Activated CD4-positive, alpha-beta memory T cell treated with anti-CD3 and anti-CD28 coated beads, Interleukin-2, amount 10 ng/mL, durations not matched to agents 7 days and 5 days (primary cell): ENCODE measurements at regions not wholly inside any gene's neighbourhood (a gene's known extent, or its start where the extent isn't known, plus 50 kb on each side); places are given as distances from the start of the nearest gene placed in this dataset.

Experiments used
- CTCF ChIA-PET: fragments of 350-600 bp; sonication (Branson Sonifier 250); formaldehyde crosslinking; loops from one replicate; lab custom pipeline; 2021; ENCODE audit warnings: antibody characterized with exemption, inconsistent platforms; lab: Charles Lee
- POLR2A ChIA-PET: fragments of 350-600 bp; sonication (Branson Sonifier 250); formaldehyde crosslinking; loops from one replicate; lab custom pipeline; 2021; ENCODE audit warnings: antibody characterized with exemption; lab: Charles Lee
- DNase-seq: peaks from one replicate; pipeline ENCODE4 v3.0.0-alpha.2; 2020
- H3K27ac Mint-ChIP-seq: one replicate; pipeline ENCODE4 v1.8.0; 2021; ENCODE audit warnings: mild to moderate bottlenecking, mixed read lengths
- H3K27me3 Mint-ChIP-seq: one replicate; pipeline ENCODE4 v1.8.0; 2021; ENCODE audit warnings: mixed read lengths
- H3K36me3 Mint-ChIP-seq: one replicate; pipeline ENCODE4 v1.8.0; 2021; ENCODE audit warnings: low read depth, mixed read lengths
- H3K4me1 Mint-ChIP-seq: one replicate; pipeline ENCODE4 v1.8.0; 2021; ENCODE audit warnings: mixed read lengths
- H3K4me3 Mint-ChIP-seq: one replicate; pipeline ENCODE4 v1.8.0; 2021; ENCODE audit warnings: mild to moderate bottlenecking, mixed read lengths
- H3K9me3 Mint-ChIP-seq: one replicate; pipeline ENCODE4 v1.8.0; 2021; ENCODE audit warnings: mixed read lengths

DNA sequence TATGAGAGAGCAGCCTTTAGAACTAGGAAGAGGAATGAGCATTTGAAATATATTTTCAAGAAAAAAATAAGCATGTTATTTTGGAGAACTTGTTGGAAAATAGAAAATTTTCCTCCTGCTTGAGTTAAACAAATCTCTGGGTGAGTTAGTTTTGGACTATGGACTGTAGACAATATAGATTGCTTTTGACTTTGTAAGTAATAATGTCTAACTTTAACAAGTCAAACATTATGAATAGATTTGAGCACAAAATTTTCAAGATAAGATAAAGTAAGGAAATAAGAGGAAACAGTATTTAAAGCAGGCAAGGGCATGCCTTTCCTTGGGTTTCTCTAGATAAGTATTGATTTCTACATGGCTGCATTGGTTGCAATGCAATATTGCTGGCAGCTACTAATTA lies 360.8 kb downstream of the LMO4 start:
- H3K27ac Mint-ChIP-seq = no peak overlapping the region
- H3K4me1 Mint-ChIP-seq = no peaks in the 10 kb centered on the region
- H3K36me3 Mint-ChIP-seq = no peaks in the 10 kb centered on the region
- POLR2A ChIA-PET = no interaction called here
- DNase-seq = no peak
- H3K9me3 Mint-ChIP-seq = no peaks in the 10 kb centered on the region
- no peak overlapping the region for H3K4me3 Mint-ChIP-seq
- peaks cover 5% of the 10 kb centered on the region for H3K27me3 Mint-ChIP-seq
- CTCF ChIA-PET = no interaction called here

DNA sequence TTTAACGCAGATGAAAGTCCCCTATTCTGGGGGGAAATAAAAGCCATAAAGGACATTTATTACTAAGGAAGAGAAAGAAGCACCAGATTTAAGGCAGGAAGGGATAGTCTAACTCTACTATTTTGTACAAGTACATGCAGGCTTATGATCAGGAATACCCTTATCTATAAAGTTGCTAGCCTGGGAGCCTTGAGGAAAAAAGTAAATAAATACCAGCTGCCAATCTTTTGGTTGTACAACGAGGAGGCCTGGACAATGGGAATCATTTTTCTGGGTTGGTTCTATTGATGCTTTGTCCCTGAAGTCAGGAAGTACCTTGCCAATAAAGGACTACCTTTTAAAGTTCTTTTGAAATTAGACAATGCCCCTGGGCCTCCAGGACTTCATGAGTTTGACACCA lies 367.8 kb downstream of the LMO4 start:
- no peaks in the 10 kb centered on the region for H3K27me3 Mint-ChIP-seq
- ChIA-PET CTCF (no interaction called here), POLR2A (no interaction called here)
- no peaks in the 10 kb centered on the region for H3K4me1 Mint-ChIP-seq
- no peaks in the 10 kb centered on the region for H3K36me3 Mint-ChIP-seq
- H3K4me3 Mint-ChIP-seq = no peak overlapping the region
- DNase-seq = no peak
- H3K9me3 Mint-ChIP-seq = peaks cover 4% of the 10 kb centered on the region
- no peak overlapping the region for H3K27ac Mint-ChIP-seq

DNA sequence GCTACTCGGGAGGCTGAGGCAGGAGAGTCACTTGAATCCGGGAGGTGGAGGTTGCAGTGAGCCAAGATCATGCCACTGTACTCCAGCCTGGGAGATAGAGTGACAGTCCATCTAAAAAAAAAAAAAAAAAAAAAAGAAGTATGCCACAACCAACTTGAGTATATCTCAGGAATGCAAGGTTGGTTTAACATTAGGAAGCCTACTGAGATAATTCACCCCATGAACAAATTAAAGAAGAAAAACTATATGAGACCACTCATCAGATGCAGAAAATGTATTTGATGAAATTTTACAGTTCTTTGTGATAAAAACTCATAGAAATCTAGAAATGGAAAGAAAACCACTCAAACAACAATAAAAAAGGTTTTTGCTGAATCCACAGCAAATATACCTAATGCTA lies 373.8 kb downstream of the LMO4 start:
- Mint-ChIP-seq H3K27me3 (no peaks in the 10 kb centered on the region), H3K4me3 (no peak overlapping the region), H3K9me3 (peaks cover 7% of the 10 kb centered on the region), H3K4me1 (no peaks in the 10 kb centered on the region), H3K27ac (no peak overlapping the region), H3K36me3 (no peaks in the 10 kb centered on the region)
- CTCF ChIA-PET = no interaction called here
- POLR2A ChIA-PET = no interaction called here
- no peak for DNase-seq

DNA sequence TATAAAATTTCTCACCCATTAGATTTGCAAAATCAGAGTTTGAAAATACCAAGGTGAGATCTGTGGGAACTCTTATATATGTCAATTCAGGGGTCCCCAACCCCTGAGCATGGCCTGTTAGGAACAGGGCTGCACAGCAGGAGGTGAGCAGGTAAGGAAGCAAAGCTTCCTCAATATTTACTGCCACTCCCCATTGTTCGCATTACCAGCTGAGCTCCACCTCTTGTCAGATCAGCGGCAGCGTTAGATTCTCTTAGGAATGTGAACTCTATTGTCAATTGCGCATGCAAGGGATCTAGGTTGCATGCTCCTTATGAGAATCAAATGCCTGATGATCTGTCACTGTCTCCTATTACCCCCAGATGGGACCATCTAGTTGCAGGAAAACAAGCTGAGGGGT lies 376.6 kb downstream of the LMO4 start:
- POLR2A ChIA-PET = no interaction called here
- CTCF ChIA-PET = no interaction called here
- Mint-ChIP-seq H3K27ac (no peak overlapping the region), H3K4me3 (no peak overlapping the region), H3K36me3 (no peaks in the 10 kb centered on the region), H3K27me3 (no peaks in the 10 kb centered on the region), H3K4me1 (no peaks in the 10 kb centered on the region), H3K9me3 (peaks cover 3% of the 10 kb centered on the region)
- DNase-seq = no peak

DNA sequence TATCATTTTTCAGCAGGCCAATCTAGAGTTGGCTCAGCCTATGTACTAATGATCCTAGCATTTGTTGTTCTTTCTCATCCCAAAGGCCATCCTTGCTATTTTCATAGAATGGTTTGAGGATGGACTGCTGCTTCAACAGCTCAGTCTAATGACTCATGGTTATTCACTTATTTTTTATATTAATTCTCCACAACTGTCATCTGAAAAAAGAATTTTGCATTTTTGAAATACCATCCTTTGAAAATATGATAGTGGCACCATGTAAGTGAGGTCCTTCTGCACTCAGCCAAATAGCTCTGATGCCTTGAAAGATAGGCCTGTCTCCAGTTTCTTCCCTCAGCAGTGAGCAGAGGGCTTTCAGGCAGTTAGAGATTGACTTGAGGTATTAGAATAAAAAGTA lies 377.5 kb downstream of the LMO4 start:
- CTCF ChIA-PET = no interaction called here
- no peaks in the 10 kb centered on the region for H3K36me3 Mint-ChIP-seq
- no peak overlapping the region for H3K27ac Mint-ChIP-seq
- DNase-seq = no peak
- H3K27me3 Mint-ChIP-seq = no peaks in the 10 kb centered on the region
- H3K4me1 Mint-ChIP-seq = no peaks in the 10 kb centered on the region
- POLR2A ChIA-PET = no interaction called here
- H3K4me3 Mint-ChIP-seq = no peak overlapping the region
- peaks cover 3% of the 10 kb centered on the region for H3K9me3 Mint-ChIP-seq

DNA sequence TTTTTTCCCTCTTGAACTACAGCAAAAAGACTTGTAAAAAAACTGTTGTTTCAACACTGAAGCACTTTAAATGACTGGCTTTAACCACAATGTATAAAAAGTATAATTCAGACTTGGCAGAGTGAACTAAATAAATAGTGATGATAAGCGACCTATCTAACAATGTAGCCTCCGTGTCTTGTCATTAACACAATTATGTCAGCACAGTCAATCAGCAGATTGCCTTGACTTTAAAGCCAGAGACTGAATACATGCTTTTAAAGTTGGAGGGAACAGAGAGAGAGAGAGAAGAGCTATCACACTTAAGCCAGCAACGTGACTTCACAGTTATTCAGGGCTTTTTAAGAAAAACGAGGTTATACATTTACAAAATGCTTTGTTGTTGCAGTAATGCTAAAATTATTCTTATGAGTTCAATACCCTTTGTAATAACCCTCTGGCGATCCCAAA lies 378.1 kb downstream of the LMO4 start:
- H3K4me1 Mint-ChIP-seq = no peaks in the 10 kb centered on the region
- POLR2A ChIA-PET = no interaction called here
- CTCF ChIA-PET = no interaction called here
- no peaks in the 10 kb centered on the region for H3K36me3 Mint-ChIP-seq
- H3K9me3 Mint-ChIP-seq = peaks cover 2% of the 10 kb centered on the region
- no peaks in the 10 kb centered on the region for H3K27me3 Mint-ChIP-seq
- DNase-seq = no peak
- H3K27ac Mint-ChIP-seq = no peak overlapping the region
- H3K4me3 Mint-ChIP-seq = no peak overlapping the region

DNA sequence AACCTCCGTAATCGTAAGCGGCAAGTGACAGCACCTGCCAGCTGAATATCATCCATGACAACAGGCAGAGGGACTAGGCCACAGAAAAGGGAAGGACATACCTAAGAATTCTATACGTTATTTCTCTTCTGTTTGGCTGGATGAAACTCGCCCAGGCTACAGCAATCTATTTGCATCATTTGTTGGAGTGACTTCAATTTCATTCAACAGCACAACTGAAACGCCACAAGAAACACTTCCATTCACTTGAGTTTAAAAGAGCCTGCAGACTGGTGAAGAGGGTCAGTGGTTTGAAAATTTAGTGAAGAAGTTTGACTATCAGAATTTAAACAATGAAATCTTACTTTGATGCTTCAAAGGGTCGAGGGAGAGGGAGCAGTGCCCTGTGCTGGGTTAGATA lies 378.7 kb downstream of the LMO4 start:
- Mint-ChIP-seq H3K4me3 (no peak overlapping the region), H3K9me3 (no peaks in the 10 kb centered on the region), H3K36me3 (no peaks in the 10 kb centered on the region), H3K27ac (no peak overlapping the region), H3K4me1 (no peaks in the 10 kb centered on the region), H3K27me3 (no peaks in the 10 kb centered on the region)
- ChIA-PET CTCF (no interaction called here), POLR2A (no interaction called here)
- no peak for DNase-seq

DNA sequence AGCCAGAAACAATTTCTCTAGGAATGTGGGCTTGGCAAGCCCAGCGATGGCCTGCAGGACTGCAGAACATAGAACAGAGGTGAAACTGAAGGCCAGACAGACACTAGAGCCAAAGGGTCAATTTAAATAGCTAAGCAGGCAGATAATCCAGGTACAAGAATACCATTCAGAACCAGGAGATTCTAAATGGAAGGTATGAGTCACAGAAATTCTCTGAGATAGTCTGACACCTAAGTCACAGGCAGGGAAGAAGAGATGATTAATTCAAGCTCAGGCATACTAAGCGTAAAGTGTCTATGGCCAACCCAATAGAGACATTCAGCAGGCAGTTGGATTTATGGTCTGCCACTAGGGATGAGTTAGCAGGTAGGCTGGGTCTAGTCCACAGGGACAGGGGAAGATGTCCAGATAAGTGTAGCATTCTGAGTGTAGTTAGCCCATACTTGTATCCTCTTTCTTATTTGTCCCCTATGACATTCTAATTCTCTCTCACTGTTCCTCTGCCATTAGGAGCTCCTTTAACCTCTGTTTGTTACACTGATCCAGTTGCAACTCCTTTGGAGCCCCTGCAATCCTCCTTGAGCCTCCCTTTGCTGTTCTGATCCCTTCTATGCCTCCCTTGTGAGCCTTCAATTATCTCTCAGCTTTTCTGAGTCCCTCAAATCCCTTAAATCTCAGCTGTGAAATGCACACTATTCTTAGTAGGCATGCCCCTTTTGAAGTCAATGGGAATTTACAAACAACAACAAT lies 383.8 kb downstream of the LMO4 start:
- H3K4me1 Mint-ChIP-seq = no peaks in the 10 kb centered on the region

DNA sequence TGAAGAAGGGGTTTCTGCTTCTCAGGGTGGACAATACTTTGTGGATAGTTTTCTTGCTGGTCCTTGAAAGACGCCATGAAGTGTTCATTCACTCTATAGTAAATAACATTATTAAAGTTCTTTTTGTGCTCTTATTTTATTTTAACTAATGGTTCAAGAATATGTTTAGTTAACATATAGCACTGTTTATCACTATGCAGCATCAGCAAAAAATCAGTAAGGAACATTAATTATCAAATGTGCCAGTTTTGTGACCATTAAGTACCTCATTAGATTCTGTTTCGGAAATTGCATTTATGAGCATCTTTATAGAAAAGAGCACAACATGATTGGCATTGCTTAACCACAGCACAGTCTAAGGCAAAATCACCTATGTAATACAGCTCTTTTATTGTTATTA lies 385.6 kb downstream of the LMO4 start:
- Mint-ChIP-seq H3K4me1 (no peaks in the 10 kb centered on the region), H3K27ac (no peak overlapping the region), H3K27me3 (no peaks in the 10 kb centered on the region), H3K36me3 (no peaks in the 10 kb centered on the region), H3K4me3 (no peak overlapping the region), H3K9me3 (no peaks in the 10 kb centered on the region)
- POLR2A ChIA-PET = no interaction called here
- DNase-seq = no peak
- CTCF ChIA-PET = no interaction called here

More for the DNA sequence above, 383.8 kb downstream of the LMO4 start:
- no peaks in the 10 kb centered on the region for H3K36me3 Mint-ChIP-seq
- ChIA-PET CTCF (no interaction called here), POLR2A (no interaction called here)
- no peaks in the 10 kb centered on the region for H3K9me3 Mint-ChIP-seq
- H3K4me3 Mint-ChIP-seq = no peak overlapping the region
- no peak overlapping the region for H3K27ac Mint-ChIP-seq
- H3K27me3 Mint-ChIP-seq = no peaks in the 10 kb centered on the region
- DNase-seq = no peak

DNA sequence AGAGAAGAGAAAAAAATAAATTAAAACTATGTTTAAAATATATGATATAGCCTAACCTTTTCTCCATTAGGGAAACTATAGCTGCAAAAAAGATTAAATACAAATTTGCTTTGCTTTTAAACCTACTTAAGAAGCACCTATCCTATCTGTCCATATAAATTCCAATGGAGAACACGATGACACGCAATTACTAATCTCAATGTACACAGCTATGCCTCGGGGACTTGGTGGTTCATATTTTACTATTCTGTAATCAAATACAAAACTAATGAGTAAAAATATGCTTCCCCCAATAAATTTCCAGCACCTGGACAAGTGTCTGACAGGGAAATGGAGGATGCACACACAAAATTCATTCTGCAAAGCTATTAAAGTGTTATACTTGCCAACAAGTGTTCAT lies 386.4 kb downstream of the LMO4 start:
- Mint-ChIP-seq H3K9me3 (no peaks in the 10 kb centered on the region), H3K36me3 (no peaks in the 10 kb centered on the region)
- POLR2A ChIA-PET = no interaction called here

DNA sequence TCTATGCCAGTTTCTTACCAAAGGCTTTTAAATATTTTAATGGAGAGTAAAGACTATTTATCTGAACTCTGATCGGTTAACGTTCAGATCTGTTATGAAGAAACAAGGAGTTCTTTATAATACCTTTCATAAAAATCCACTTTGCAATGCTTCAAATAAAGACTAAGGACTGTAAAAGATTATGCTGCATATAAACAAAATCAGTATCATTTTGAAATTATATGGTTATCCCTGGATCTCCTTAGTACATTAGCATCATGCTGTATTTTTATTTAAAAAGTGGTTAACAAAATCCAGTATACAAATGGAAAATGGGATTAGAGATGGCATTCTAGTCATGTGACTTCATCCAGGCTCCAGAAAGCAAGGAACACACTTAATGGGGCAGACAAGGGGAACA lies 386.8 kb downstream of the LMO4 start:
- Mint-ChIP-seq H3K4me1 (no peaks in the 10 kb centered on the region), H3K36me3 (no peaks in the 10 kb centered on the region), H3K9me3 (no peaks in the 10 kb centered on the region), H3K27ac (no peak overlapping the region), H3K4me3 (no peak overlapping the region), H3K27me3 (no peaks in the 10 kb centered on the region)
- ChIA-PET CTCF (no interaction called here), POLR2A (no interaction called here)
- DNase-seq = no peak

More for the DNA sequence above, 386.4 kb downstream of the LMO4 start:
- H3K4me3 Mint-ChIP-seq = no peak overlapping the region
- H3K27me3 Mint-ChIP-seq = no peaks in the 10 kb centered on the region
- H3K4me1 Mint-ChIP-seq = no peaks in the 10 kb centered on the region
- no peak overlapping the region for H3K27ac Mint-ChIP-seq
- CTCF ChIA-PET = no interaction called here
- DNase-seq = no peak

DNA sequence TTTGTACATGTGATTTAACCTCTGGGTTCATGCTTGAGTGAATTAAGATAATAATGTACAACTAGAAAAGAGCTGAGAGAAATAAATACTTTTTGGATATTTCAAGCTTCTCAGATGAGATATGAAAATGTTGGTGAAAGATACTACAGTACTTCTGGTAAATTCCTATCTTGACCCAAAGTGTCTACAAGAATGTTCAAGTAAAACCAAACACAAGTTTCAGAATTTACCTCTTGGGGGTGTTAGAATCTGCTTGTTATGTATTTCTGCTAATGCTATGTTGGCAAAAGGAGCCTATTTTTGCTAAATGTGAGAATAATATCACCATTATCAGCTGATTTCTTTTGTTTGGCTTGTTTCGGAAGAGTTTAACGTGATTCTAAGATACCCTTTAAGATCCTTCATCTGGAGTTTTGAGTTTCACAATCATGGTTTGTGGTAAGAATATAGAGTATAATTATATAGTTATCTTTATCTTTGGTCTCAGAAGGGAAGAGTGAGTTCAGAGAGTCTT lies 388.5 kb downstream of the LMO4 start:
- ChIA-PET POLR2A (no interaction called here), CTCF (no interaction called here)
- H3K4me3 Mint-ChIP-seq = no peak overlapping the region
- no peaks in the 10 kb centered on the region for H3K4me1 Mint-ChIP-seq
- H3K27ac Mint-ChIP-seq = no peak overlapping the region
- H3K9me3 Mint-ChIP-seq = no peaks in the 10 kb centered on the region
- H3K36me3 Mint-ChIP-seq = no peaks in the 10 kb centered on the region
- H3K27me3 Mint-ChIP-seq = no peaks in the 10 kb centered on the region
- DNase-seq = no peak

DNA sequence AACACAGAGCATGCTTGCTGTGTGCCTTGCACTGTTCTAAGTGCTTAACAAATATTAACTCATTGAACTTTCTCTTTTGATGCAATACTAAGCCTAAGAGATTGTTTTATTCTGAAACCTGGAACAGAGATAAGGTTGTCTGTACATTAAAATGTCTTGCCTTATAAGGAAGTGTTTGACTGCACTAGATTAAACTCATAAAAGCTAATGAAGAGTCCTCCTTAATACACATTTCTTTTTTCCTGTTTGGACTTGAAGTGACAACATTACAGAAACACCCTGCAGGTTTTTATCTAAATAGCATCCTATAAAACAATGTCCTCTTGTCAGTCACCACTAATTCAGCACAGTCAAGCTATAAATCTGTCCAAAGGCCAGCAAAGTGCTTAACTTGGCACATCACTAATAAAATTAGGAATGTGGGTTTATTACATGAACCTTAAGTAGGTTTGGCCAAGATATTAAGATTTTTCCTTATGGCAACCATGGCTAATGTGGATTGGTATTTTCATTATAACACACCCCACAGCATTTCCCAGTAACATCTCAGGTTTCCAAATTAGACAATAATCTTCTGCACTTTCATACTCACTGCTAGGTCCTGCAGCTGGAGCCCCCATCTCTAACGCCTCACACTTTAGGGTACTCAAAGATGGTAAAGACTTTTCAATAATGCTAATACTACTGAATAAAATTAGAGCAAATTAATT lies 389.7 kb downstream of the LMO4 start:
- Mint-ChIP-seq H3K27me3 (no peaks in the 10 kb centered on the region), H3K9me3 (no peaks in the 10 kb centered on the region), H3K36me3 (no peaks in the 10 kb centered on the region), H3K4me3 (no peak overlapping the region), H3K27ac (no peak overlapping the region), H3K4me1 (no peaks in the 10 kb centered on the region)
- POLR2A ChIA-PET = no interaction called here
- DNase-seq = no peak
- CTCF ChIA-PET = no interaction called here

DNA sequence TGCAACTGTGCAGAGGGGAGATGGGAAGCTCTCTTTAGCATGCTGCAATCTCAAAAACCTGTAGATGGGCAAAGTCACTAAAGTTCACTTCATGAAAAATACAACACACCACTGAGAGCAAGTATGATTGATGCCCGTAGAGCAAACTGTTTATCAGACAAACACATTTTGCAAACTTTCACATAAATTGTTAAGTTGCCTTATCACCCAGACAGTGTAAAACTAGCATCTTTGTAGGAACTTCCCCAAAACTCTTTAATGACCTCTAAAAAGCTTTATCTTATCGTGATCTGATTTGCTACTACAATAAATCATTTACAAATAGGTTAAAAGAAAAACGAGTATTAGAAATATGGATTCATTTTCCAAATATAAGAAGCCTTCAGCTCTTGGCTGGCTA lies 391.0 kb downstream of the LMO4 start:
- Mint-ChIP-seq H3K27me3 (no peaks in the 10 kb centered on the region), H3K4me3 (no peak overlapping the region)
- POLR2A ChIA-PET = no interaction called here

More for the DNA sequence above, 391.0 kb downstream of the LMO4 start:
- no peaks in the 10 kb centered on the region for H3K4me1 Mint-ChIP-seq
- no peaks in the 10 kb centered on the region for H3K36me3 Mint-ChIP-seq
- H3K27ac Mint-ChIP-seq = no peak overlapping the region
- DNase-seq = no peak
- CTCF ChIA-PET = no interaction called here
- H3K9me3 Mint-ChIP-seq = no peaks in the 10 kb centered on the region
